ENCODE measurements at regions not wholly inside any gene's neighbourhood (a gene's known extent, or its start where the extent isn't known, plus 50 kb on each side); places are given as distances from the start of the nearest gene placed in this dataset.

DNA sequence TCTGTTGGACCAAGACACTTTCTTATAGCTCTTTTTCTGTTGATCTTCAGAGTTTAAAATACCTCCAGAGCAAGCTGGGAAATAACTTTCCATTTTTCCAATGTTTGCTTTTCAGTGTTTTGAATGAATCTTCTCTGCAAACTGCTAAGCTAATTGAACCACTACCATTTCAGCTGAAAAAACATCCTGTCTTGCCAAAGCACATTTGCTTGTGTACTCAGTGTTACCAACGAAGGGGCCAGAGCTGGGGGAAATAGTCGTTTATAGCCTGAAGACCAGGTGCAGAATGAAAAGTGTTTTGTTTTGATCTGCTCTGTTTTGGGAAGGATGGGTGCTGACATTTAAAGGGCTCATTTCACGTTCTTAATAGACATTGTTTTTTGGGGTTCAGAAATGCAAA is 88.4 kb upstream of the CLNK start:
- TF ChIP-seq, protein P1, sequence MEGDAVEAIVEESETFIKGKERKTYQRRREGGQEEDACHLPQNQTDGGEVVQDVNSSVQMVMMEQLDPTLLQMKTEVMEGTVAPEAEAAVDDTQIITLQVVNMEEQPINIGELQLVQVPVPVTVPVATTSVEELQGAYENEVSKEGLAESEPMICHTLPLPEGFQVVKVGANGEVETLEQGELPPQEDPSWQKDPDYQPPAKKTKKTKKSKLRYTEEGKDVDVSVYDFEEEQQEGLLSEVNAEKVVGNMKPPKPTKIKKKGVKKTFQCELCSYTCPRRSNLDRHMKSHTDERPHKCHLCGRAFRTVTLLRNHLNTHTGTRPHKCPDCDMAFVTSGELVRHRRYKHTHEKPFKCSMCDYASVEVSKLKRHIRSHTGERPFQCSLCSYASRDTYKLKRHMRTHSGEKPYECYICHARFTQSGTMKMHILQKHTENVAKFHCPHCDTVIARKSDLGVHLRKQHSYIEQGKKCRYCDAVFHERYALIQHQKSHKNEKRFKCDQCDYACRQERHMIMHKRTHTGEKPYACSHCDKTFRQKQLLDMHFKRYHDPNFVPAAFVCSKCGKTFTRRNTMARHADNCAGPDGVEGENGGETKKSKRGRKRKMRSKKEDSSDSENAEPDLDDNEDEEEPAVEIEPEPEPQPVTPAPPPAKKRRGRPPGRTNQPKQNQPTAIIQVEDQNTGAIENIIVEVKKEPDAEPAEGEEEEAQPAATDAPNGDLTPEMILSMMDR (IDR thresholded peaks at IDR 0.05): no peak
- no peak for TF ChIP-seq POLR2A (IDR thresholded peaks at IDR 0.05)
